Neural progenitor cell (in vitro differentiated cells): ENCODE measurements at regions not wholly inside any gene's neighbourhood (a gene's known extent, or its start where the extent isn't known, plus 50 kb on each side); places are given as distances from the start of the nearest gene placed in this dataset.
A peak's percentile ranks its signal among the peaks of the same experiment; 100 is the strongest.

ENCODE experiments used
- DNase-seq: peaks from one replicate; pipeline ENCODE4 v3.0.0-alpha.2; 2016; ENCODE audit warnings: low spot score
- H2AFZ ChIP-seq: fragments of 200-600 bp; sonication (generic); replicated peaks from 2 replicates; pipeline ENCODE4 v1.6.1; 2016; ENCODE audit warnings: antibody characterized with exemption
- H3F3A ChIP-seq: fragments of 200-600 bp; sonication (generic); 2 replicates; pipeline ENCODE4 v1.6.1; 2016; ENCODE audit warnings: antibody characterized with exemption, low read depth
- H3K27ac ChIP-seq: fragments of 200-600 bp; sonication (generic); 2 replicates; pipeline ENCODE4 v1.5.1; 2016; ENCODE audit warnings: mild to moderate bottlenecking
- H3K27me3 ChIP-seq: fragments of 200-600 bp; sonication (generic); 2 replicates; pipeline ENCODE4 v1.6.1; 2016; ENCODE audit warnings: mild to moderate bottlenecking, moderate library complexity
- H3K36me3 ChIP-seq: fragments of 200-600 bp; sonication (generic); 2 replicates; pipeline ENCODE4 v1.5.1; 2016
- H3K4me1 ChIP-seq: fragments of 200-600 bp; sonication (generic); 2 replicates; pipeline ENCODE4 v1.6.1; 2016; ENCODE audit warnings: mixed run types
- H3K4me2 ChIP-seq: fragments of 200-600 bp; sonication (generic); 2 replicates; pipeline ENCODE4 v1.6.1; 2016
- H3K4me3 ChIP-seq: fragments of 200-600 bp; sonication (generic); 2 replicates; pipeline ENCODE4 v1.5.1; 2016
- H3K79me2 ChIP-seq: fragments of 200-600 bp; sonication (generic); 2 replicates; pipeline ENCODE4 v1.6.1; 2016; ENCODE audit warnings: low read depth
- H3K9ac ChIP-seq: fragments of 200-600 bp; sonication (generic); 2 replicates; pipeline ENCODE4 v1.6.1; 2016
- H3K9me3 ChIP-seq: fragments of 200-600 bp; sonication (generic); 2 replicates; pipeline ENCODE4 v1.5.1; 2016; ENCODE audit warnings: low read depth
- H4K20me1 ChIP-seq: fragments of 200-600 bp; sonication (generic); 2 replicates; pipeline ENCODE4 v1.6.1; 2016; ENCODE audit warnings: low read depth
- H3K27ac Mint-ChIP-seq: 3 replicates; pipeline ENCODE4 v1.8.0; 2021; ENCODE audit warnings: mixed read lengths
- H3K27me3 Mint-ChIP-seq: 2 replicates; pipeline ENCODE4 v1.8.0; 2022; ENCODE audit warnings: low read depth, mild to moderate bottlenecking, inconsistent platforms, moderate library complexity, mixed read lengths; ENCODE audit not compliant: insufficient read depth
- H3K36me3 Mint-ChIP-seq: 3 replicates; pipeline ENCODE4 v1.8.0; 2021; ENCODE audit warnings: mixed read lengths
- H3K4me1 Mint-ChIP-seq: 3 replicates; pipeline ENCODE4 v1.8.0; 2021; ENCODE audit warnings: mixed read lengths
- H3K4me3 Mint-ChIP-seq: 3 replicates; pipeline ENCODE4 v1.8.0; 2021; ENCODE audit warnings: mild to moderate bottlenecking, moderate library complexity, mixed read lengths
- H3K9me3 Mint-ChIP-seq: 3 replicates; pipeline ENCODE4 v1.8.0; 2020; ENCODE audit warnings: mixed read lengths
- CTCF ChIP-seq: fragments of 200-600 bp; sonication (generic); IDR thresholded peaks from 2 replicates; pipeline ENCODE4 v1.5.1; 2017; ENCODE audit warnings: antibody characterized with exemption, mild to moderate bottlenecking
- EZH2 ChIP-seq: fragments of 200-600 bp; sonication (generic); IDR thresholded peaks from 2 replicates; pipeline ENCODE4 v1.6.1; 2017; ENCODE audit warnings: antibody characterized with exemption, mild to moderate bottlenecking, moderate library complexity
- EZH2phosphoT487 ChIP-seq: fragments of 200-600 bp; sonication (generic); IDR thresholded peaks from 2 replicates; pipeline ENCODE4 v1.6.1; 2017; ENCODE audit warnings: antibody characterized with exemption

GRCh38 chr1:37085393-37085792 lies 51.1 kb upstream of the GRIK3 start:
- no peaks in the 10 kb centered on the region for H3K36me3 ChIP-seq
- no peak overlapping the region for H3K4me3 ChIP-seq
- DNase-seq = peak; percentile 56
- TF ChIP-seq EZH2 = no peak
- peak; percentile 61 for TF ChIP-seq CTCF
- no peak for TF ChIP-seq EZH2phosphoT487
- H3K9me3 ChIP-seq = no peaks in the 10 kb centered on the region
- peaks cover 6% of the 10 kb centered on the region for H3K27me3 ChIP-seq
- no peaks in the 10 kb centered on the region for H3F3A ChIP-seq
- no peak overlapping the region for H3K9ac ChIP-seq
- H4K20me1 ChIP-seq = no peaks in the 10 kb centered on the region
- no peak overlapping the region for H2AFZ ChIP-seq
- H3K27me3 Mint-ChIP-seq = peaks cover 7% of the 10 kb centered on the region
- H3K4me3 Mint-ChIP-seq = no peak overlapping the region
- no peak overlapping the region for H3K27ac ChIP-seq
- peaks cover 12% of the 10 kb centered on the region for H3K4me1 ChIP-seq
- peaks cover 5% of the 10 kb centered on the region for H3K4me1 Mint-ChIP-seq
- no peak overlapping the region for H3K4me2 ChIP-seq
- H3K79me2 ChIP-seq = no peaks in the 10 kb centered on the region
- no peaks in the 10 kb centered on the region for H3K9me3 Mint-ChIP-seq
- H3K27ac Mint-ChIP-seq = no peak overlapping the region
- H3K36me3 Mint-ChIP-seq = no peaks in the 10 kb centered on the region

- Histone ChIP-seq H3K4me3 (no peak overlapping the region), H3K9me3 (no peaks in the 10 kb centered on the region), H4K20me1 (no peaks in the 10 kb centered on the region), H3K4me1 (no peaks in the 10 kb centered on the region), H3K4me2 (no peak overlapping the region), H3F3A (no peaks in the 10 kb centered on the region), H3K27me3 (peaks cover 6% of the 10 kb centered on the region), H3K27ac (no peak overlapping the region), H3K9ac (no peak overlapping the region), H3K36me3 (no peaks in the 10 kb centered on the region), H3K79me2 (no peaks in the 10 kb centered on the region), H2AFZ (no peak overlapping the region)
- Mint-ChIP-seq H3K4me1 (peaks cover 4% of the 10 kb centered on the region), H3K4me3 (no peak overlapping the region), H3K27me3 (peaks cover 11% of the 10 kb centered on the region), H3K9me3 (no peaks in the 10 kb centered on the region), H3K36me3 (no peaks in the 10 kb centered on the region), H3K27ac (no peak overlapping the region)
- TF ChIP-seq EZH2 (no peak), EZH2phosphoT487 (no peak), CTCF (no peak)
- no peak for DNase-seq
These were observed 55.4 kb upstream of the GRIK3 start for GRCh38 chr1:37089750-37090149.

- Histone ChIP-seq H3K36me3 (no peaks in the 10 kb centered on the region), H2AFZ (no peak overlapping the region), H3K9me3 (no peaks in the 10 kb centered on the region), H3K4me3 (no peak overlapping the region), H3K27me3 (peaks cover 6% of the 10 kb centered on the region), H3K27ac (no peak overlapping the region), H3K4me1 (no peaks in the 10 kb centered on the region), H3K9ac (no peak overlapping the region), H4K20me1 (no peaks in the 10 kb centered on the region), H3F3A (no peaks in the 10 kb centered on the region), H3K79me2 (no peaks in the 10 kb centered on the region), H3K4me2 (no peak overlapping the region)
- Mint-ChIP-seq H3K27ac (no peak overlapping the region), H3K27me3 (peaks cover 12% of the 10 kb centered on the region), H3K9me3 (no peaks in the 10 kb centered on the region), H3K4me1 (peaks cover 4% of the 10 kb centered on the region), H3K36me3 (no peaks in the 10 kb centered on the region), H3K4me3 (no peak overlapping the region)
- DNase-seq = no peak
- TF ChIP-seq EZH2phosphoT487 (no peak), CTCF (no peak), EZH2 (no peak)
These were observed 56.4 kb upstream of the GRIK3 start for GRCh38 chr1:37090671-37091070.
